GM12878 (cell line): ENCODE measurements at regions not wholly inside any gene's neighbourhood (a gene's known extent, or its start where the extent isn't known, plus 50 kb on each side); places are given as distances from the start of the nearest gene placed in this dataset.

ENCODE experiments used
- ATAC-seq: fragments of 200-7000 bp; cut with Tn5 transposase; 3 replicates; pipeline ENCODE4 v1.9.1; 2020; ENCODE audit warnings: mild to moderate bottlenecking, moderate library complexity
- BruUV-seq: library from RNA; stranded (reverse); fragments of 400-500 nt; replicated peaks from 2 replicates; lab custom pipeline; 2021; lab: Mats Ljungman, UMichigan
- CTCF ChIA-PET: fragments of 300-600 bp; sonication (Branson Sonifier 250); formaldehyde crosslinking; extraction: SDS; loops from one replicate; lab custom pipeline; 2021; ENCODE audit warnings: inconsistent platforms; lab: Yijun Ruan, JAX
- POLR2A ChIA-PET: fragments of 350-600 bp; formaldehyde crosslinking; extraction: SDS; loops from one replicate; lab custom pipeline; 2021; ENCODE audit warnings: inconsistent platforms; lab: Charles Lee
- RAD21 ChIA-PET: fragments of 300-600 bp; sonication (Branson Sonifier 250); formaldehyde crosslinking; loops from one replicate; lab custom pipeline; 2023; ENCODE audit warnings: antibody characterized with exemption; ENCODE audit not compliant: unreplicated experiment; lab: Charles Lee
- SMC1A ChIA-PET: fragments of 300-600 bp; sonication (Branson Sonifier 250); formaldehyde crosslinking; loops from one replicate; lab custom pipeline; 2023; ENCODE audit not compliant: unreplicated experiment, uncharacterized antibody; lab: Charles Lee
- DNase-seq: peaks from one replicate; pipeline ENCODE4 v3.0.0-alpha.2; 2011; ENCODE audit warnings: low read depth, low spot score
- FAIRE-seq: peaks from 3 replicates; lab custom pipeline; 2011; peaks lifted over from hg19 to GRCh38; lab: Jason Lieb, UNC
- H2AFZ ChIP-seq: 2 replicates; pipeline ENCODE4 v1.6.0; 2011; ENCODE audit warnings: low read depth, low read length, control low read depth; ENCODE audit not compliant: control insufficient read depth
- H3K27ac ChIP-seq: 2 replicates; pipeline ENCODE4 v1.5.1; 2011; ENCODE audit warnings: control low read depth; ENCODE audit not compliant: control insufficient read depth, insufficient read depth
- H3K27me3 ChIP-seq, 2 experiments: replicated peaks in 1 of 2; 2 replicates each; pipeline versions ENCODE4 v1.6.0 to v1.6.1; 2011; ENCODE audit warnings: low read length in 1 of 2; ENCODE audit not compliant: control insufficient read depth in 2 of 2, insufficient read depth in 2 of 2
- H3K36me3 ChIP-seq, 2 experiments: 2 replicates each; pipeline ENCODE4 v1.5.1; 2011; ENCODE audit warnings: low read length in 1 of 2; ENCODE audit not compliant: control insufficient read depth in 2 of 2, insufficient read depth in 2 of 2
- H3K4me1 ChIP-seq: 2 replicates; pipeline ENCODE4 v1.6.1; 2011; ENCODE audit warnings: mild to moderate bottlenecking, low read length, moderate library complexity, mixed read lengths; ENCODE audit not compliant: control insufficient read depth, insufficient read depth
- H3K4me2 ChIP-seq: 2 replicates; pipeline ENCODE4 v1.6.0; 2011; ENCODE audit warnings: control low read depth; ENCODE audit not compliant: control insufficient read depth, insufficient read depth
- H3K4me3 ChIP-seq: fragments of 200-600 bp; sonication (generic); 2 replicates; pipeline ENCODE4 v1.5.1; 2016
- H3K79me2 ChIP-seq: 2 replicates; pipeline ENCODE4 v1.6.0; 2011; ENCODE audit warnings: low read length; ENCODE audit not compliant: control insufficient read depth, insufficient read depth
- H3K9ac ChIP-seq: 2 replicates; pipeline ENCODE4 v1.8.0; 2011; ENCODE audit warnings: low read length, control low read depth, mixed read lengths; ENCODE audit not compliant: control insufficient read depth, insufficient read depth
- H3K9me3 ChIP-seq: replicated peaks from 3 replicates; pipeline ENCODE4 v1.5.1; 2011; ENCODE audit warnings: mild to moderate bottlenecking, low read length; ENCODE audit not compliant: control insufficient read depth, insufficient read depth
- H4K20me1 ChIP-seq: 2 replicates; pipeline ENCODE4 v1.6.0; 2011; ENCODE audit not compliant: control insufficient read depth, insufficient read depth
- ATF7 ChIP-seq: fragments of 450-650 bp; IDR thresholded peaks from 2 replicates; pipeline ENCODE4 v1.6.1; 2016; ENCODE audit warnings: low read depth, mild to moderate bottlenecking
- DPF2 ChIP-seq: fragments of 450-650 bp; IDR thresholded peaks from 2 replicates; pipeline ENCODE4 v1.6.1; 2017; ENCODE audit warnings: mild to moderate bottlenecking
- EP300 ChIP-seq, 2 experiments: fragments of 150-350 bp in 1 of 2; IDR thresholded peaks; 2 replicates each; pipeline ENCODE4 v1.6.1; 2011 to 2012; ENCODE audit warnings: low read depth in 2 of 2, low read length in 2 of 2, borderline replicate concordance in 1 of 2, improper control_type of control experiment in 1 of 2, inconsistent platforms in 1 of 2; ENCODE audit not compliant: control insufficient read depth in 1 of 2
- FOXK2 ChIP-seq: fragments of 450-650 bp; IDR thresholded peaks from 2 replicates; pipeline ENCODE4 v1.6.1; 2017; ENCODE audit warnings: mild to moderate bottlenecking, moderate library complexity
- GABPA ChIP-seq: IDR thresholded peaks from 2 replicates; pipeline ENCODE4 v1.6.1; 2014; ENCODE audit warnings: antibody characterized with exemption, low read depth, mild to moderate bottlenecking, inconsistent platforms
- IKZF1 ChIP-seq: fragments of 450-650 bp; conservative IDR thresholded peaks from 2 replicates; pipeline ENCODE4 v1.6.1; 2017; ENCODE audit warnings: antibody characterized with exemption, mild to moderate bottlenecking
- IKZF2 ChIP-seq, 2 experiments: fragments of 450-650 bp; IDR thresholded peaks; 2 replicates each; pipeline ENCODE4 v1.6.1; 2017; ENCODE audit warnings: mild to moderate bottlenecking in 2 of 2, moderate library complexity in 2 of 2
- JUND ChIP-seq: IDR thresholded peaks from 2 replicates; pipeline ENCODE4 v1.6.1; 2012; ENCODE audit warnings: low read depth, mild to moderate bottlenecking, low read length, improper control_type of control experiment, moderate library complexity
- MEF2A ChIP-seq: IDR thresholded peaks from 2 replicates; pipeline ENCODE4 v1.6.1; 2011; ENCODE audit warnings: low read depth, mild to moderate bottlenecking, low read length, moderate library complexity; ENCODE audit not compliant: insufficient read depth
- MEF2B ChIP-seq: fragments of 450-650 bp; IDR thresholded peaks from 2 replicates; pipeline ENCODE4 v1.6.1; 2018; ENCODE audit warnings: mild to moderate bottlenecking, moderate library complexity; ENCODE audit not compliant: partially characterized antibody, poor library complexity, severe bottlenecking
- MTA2 ChIP-seq: fragments of 450-650 bp; IDR thresholded peaks from 2 replicates; pipeline ENCODE4 v1.6.1; 2016; ENCODE audit warnings: low read depth, mild to moderate bottlenecking, moderate library complexity
- NBN ChIP-seq: fragments of 450-650 bp; IDR thresholded peaks from 2 replicates; pipeline ENCODE4 v1.6.1; 2016
- NR2F1 ChIP-seq: fragments of 450-650 bp; conservative IDR thresholded peaks from 2 replicates; pipeline ENCODE4 v1.6.1; 2017; ENCODE audit warnings: mild to moderate bottlenecking
- RCOR1 ChIP-seq: conservative IDR thresholded peaks from 2 replicates; pipeline ENCODE4 v1.6.1; 2012; ENCODE audit warnings: low read depth, low read length, improper control_type of control experiment
- RUNX3 ChIP-seq: IDR thresholded peaks from 2 replicates; pipeline ENCODE4 v1.6.1; 2012; ENCODE audit warnings: low read length, inconsistent platforms
- TCF7 ChIP-seq: IDR thresholded peaks from 2 replicates; pipeline ENCODE4 v1.6.1; 2014; ENCODE audit warnings: antibody characterized with exemption, borderline replicate concordance
- ZNF384 ChIP-seq: IDR thresholded peaks from 2 replicates; pipeline ENCODE4 v1.6.1; 2012; ENCODE audit warnings: low read depth, mild to moderate bottlenecking, low read length, improper control_type of control experiment, borderline replicate concordance
- WGBS: methylation state at CpG from one replicate; pipeline ENCODE4 v1.1.6; 2016; ENCODE audit warnings: low lambda C conversion rate; ENCODE audit not compliant: insufficient replicate concordance, insufficient coverage; ENCODE audit errors: missing lambda C conversion rate; 5-methylcytosine and 5-hydroxymethylcytosine counted together
- in situ Hi-C: fragments of 300-500 bp; cut with MboI; formaldehyde crosslinking; loops from 9 replicates; pipeline ENCODE4 v1.14.3; 2018; ENCODE audit warnings: mixed read lengths
- intact Hi-C: fragments of 100-400 bp; cut with micrococcal nuclease; formaldehyde crosslinking; loops from one replicate; pipeline ENCODE4 v1.14.2; 2022; ENCODE audit not compliant: unreplicated experiment
- TF ChIP-seq, protein P1 (sequence below): fragments of 450-650 bp; IDR thresholded peaks from 2 replicates; pipeline ENCODE4 v1.6.1; 2016; ENCODE audit warnings: mild to moderate bottlenecking
- TF ChIP-seq, protein P2 (sequence below): fragments of 450-650 bp; IDR thresholded peaks from 2 replicates; pipeline ENCODE4 v1.6.1; 2017; ENCODE audit warnings: low read depth, mild to moderate bottlenecking, moderate library complexity
- TF ChIP-seq, protein P3 (sequence below): fragments of 450-650 bp; IDR thresholded peaks from 2 replicates; pipeline ENCODE4 v1.6.1; 2016; ENCODE audit warnings: mild to moderate bottlenecking

- 0% methylated on average over 1 of the region's 1 CpG for WGBS
Observed at GRCh38 chr22:22042009-22042408, 59.4 kb upstream of the TOP3B start.

More at GRCh38 chr22:22042009-22042408, 59.4 kb upstream of the TOP3B start:
- POLR2A ChIA-PET = interaction anchor here (0.5 to 7.3 kb wide), 11 partner anchors 9 to 1757 kb away, joined by 3 to 141 read pairs (median 9); partner anchors contain the start of gene TOP3B
- in situ Hi-C loops (no loop called here), intact Hi-C loops (no loop called here)
- TF ChIP-seq MTA2 (peak; percentile 62; the same call in 1 of the 2 replicates), FOXK2 (no peak), NBN (peak; percentile 66; the same call in 1 of the 2 replicates), GABPA (no peak), ZNF384 (peak; percentile 67; the same call in 1 of the 2 replicates), DPF2 (0 out of 2 replicates have a peak, but pooled peaks have one; percentile 31), EP300 (IDR thresholded peaks at IDR 0.05; ENCODE audit: borderline replicate concordance in 1 of 2, control insufficient read depth in 1 of 2, low read depth in 2 of 2, low read length in 2 of 2) (peak in 1 of 2 experiments; percentile 33; a peak in 1 of 4 replicates), MEF2B (peak; percentile 14), RUNX3 (0 out of 2 replicates have a peak, but pooled peaks have one; percentile 15), RCOR1 (no peak), JUND (no peak), NR2F1 (peak; percentile 93), IKZF2 (IDR thresholded peaks at IDR 0.05) (peak; percentile 74 to 78; a peak in 2 of 4 replicates), MEF2A (no peak), TCF7 (no peak), ATF7 (peak; percentile 31; the same call in 1 of the 2 replicates), IKZF1 (peak; percentile 69)
- TF ChIP-seq, protein P1, sequence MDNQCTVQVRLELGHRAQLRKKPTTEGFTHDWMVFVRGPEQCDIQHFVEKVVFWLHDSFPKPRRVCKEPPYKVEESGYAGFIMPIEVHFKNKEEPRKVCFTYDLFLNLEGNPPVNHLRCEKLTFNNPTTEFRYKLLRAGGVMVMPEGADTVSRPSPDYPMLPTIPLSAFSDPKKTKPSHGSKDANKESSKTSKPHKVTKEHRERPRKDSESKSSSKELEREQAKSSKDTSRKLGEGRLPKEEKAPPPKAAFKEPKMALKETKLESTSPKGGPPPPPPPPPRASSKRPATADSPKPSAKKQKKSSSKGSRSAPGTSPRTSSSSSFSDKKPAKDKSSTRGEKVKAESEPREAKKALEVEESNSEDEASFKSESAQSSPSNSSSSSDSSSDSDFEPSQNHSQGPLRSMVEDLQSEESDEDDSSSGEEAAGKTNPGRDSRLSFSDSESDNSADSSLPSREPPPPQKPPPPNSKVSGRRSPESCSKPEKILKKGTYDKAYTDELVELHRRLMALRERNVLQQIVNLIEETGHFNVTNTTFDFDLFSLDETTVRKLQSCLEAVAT = 0 out of 2 replicates have a peak, but pooled peaks have one; percentile 33
- TF ChIP-seq, protein P2, sequence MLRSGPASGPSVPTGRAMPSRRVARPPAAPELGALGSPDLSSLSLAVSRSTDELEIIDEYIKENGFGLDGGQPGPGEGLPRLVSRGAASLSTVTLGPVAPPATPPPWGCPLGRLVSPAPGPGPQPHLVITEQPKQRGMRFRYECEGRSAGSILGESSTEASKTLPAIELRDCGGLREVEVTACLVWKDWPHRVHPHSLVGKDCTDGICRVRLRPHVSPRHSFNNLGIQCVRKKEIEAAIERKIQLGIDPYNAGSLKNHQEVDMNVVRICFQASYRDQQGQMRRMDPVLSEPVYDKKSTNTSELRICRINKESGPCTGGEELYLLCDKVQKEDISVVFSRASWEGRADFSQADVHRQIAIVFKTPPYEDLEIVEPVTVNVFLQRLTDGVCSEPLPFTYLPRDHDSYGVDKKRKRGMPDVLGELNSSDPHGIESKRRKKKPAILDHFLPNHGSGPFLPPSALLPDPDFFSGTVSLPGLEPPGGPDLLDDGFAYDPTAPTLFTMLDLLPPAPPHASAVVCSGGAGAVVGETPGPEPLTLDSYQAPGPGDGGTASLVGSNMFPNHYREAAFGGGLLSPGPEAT = peak; percentile 75
- TF ChIP-seq, protein P3, sequence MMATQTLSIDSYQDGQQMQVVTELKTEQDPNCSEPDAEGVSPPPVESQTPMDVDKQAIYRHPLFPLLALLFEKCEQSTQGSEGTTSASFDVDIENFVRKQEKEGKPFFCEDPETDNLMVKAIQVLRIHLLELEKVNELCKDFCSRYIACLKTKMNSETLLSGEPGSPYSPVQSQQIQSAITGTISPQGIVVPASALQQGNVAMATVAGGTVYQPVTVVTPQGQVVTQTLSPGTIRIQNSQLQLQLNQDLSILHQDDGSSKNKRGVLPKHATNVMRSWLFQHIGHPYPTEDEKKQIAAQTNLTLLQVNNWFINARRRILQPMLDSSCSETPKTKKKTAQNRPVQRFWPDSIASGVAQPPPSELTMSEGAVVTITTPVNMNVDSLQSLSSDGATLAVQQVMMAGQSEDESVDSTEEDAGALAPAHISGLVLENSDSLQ = peak; percentile 27; the same call in 1 of the 2 replicates
- no peaks in the 10 kb centered on the region for H3K9me3 ChIP-seq
- no peak overlapping the region for H3K9ac ChIP-seq
- peak overlapping the region; percentile 21; the same call in 1 of the 2 replicates for H3K4me3 ChIP-seq
- no peaks in the 10 kb centered on the region for H3K36me3 ChIP-seq
- no peaks in the 10 kb centered on the region; the same call in 1 of the 2 replicates for H3K79me2 ChIP-seq
- H4K20me1 ChIP-seq = no peaks in the 10 kb centered on the region
- BruUV-seq = no TSS peak
- RAD21 ChIA-PET = interaction anchor here (0.9 to 8.6 kb wide), 16 partner anchors 12 to 914 kb away, joined by 3 to 229 read pairs (median 12); no protein-coding TSS in a partner anchor
- SMC1A ChIA-PET = interaction anchor here (0.5 to 7.5 kb wide), 18 partner anchors 10 to 1105 kb away, joined by 3 to 174 read pairs (median 6); partner anchors contain the start of gene TOP3B
- ATAC-seq (peak; percentile 45), FAIRE-seq (no peak), DNase-seq (peak; percentile 55)
- CTCF ChIA-PET = interaction anchor here (0.6 to 6.5 kb wide), 20 partner anchors 10 to 912 kb away, joined by 3 to 156 read pairs (median 4); no protein-coding TSS in a partner anchor
- H3K27ac ChIP-seq = no peak overlapping the region
- H3K27me3 ChIP-seq = no peaks in the 10 kb centered on the region
- H2AFZ ChIP-seq = peak overlapping the region; percentile 19
- H3K4me1 ChIP-seq = peaks cover 18% of the 10 kb centered on the region
- peak overlapping the region; percentile 64; the same call in 1 of the 2 replicates for H3K4me2 ChIP-seq
